ENCODE measurements at regions not wholly inside any gene's neighbourhood (a gene's known extent, or its start where the extent isn't known, plus 50 kb on each side); places are given as distances from the start of the nearest gene placed in this dataset.
"Not testable (repeated sequence)": the region's sequence is repeated elsewhere in the genome, so short reads cannot be mapped to it uniquely, and the experiment has no call there.

DNA sequence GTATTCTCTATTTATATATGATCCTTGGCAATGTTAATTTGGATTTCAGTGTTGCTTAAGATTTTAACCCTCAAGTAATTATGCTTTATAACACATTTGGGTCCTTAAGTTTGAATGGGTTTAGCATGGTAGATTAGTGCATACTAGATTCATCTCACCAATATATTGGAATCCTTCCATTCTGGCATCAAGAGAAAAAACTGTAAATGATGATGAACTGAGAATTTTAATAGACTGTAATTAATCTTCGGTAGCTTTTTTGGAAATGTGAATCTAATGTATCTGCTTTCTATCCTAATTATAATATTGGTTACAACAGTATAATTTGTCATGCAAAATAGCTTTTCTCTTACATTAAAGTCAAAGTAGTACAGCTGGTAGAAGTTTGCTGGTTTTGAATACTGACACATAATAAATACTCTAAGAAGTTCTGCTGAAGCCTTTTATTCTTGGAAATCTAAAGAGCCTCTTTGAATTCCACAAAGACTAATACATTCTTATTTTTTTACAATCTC, 279.8 kb downstream of the AMY1C start:
- no peaks in the 10 kb centered on the region for H3F3A ChIP-seq (ENCODE audit: low read depth)

DNA sequence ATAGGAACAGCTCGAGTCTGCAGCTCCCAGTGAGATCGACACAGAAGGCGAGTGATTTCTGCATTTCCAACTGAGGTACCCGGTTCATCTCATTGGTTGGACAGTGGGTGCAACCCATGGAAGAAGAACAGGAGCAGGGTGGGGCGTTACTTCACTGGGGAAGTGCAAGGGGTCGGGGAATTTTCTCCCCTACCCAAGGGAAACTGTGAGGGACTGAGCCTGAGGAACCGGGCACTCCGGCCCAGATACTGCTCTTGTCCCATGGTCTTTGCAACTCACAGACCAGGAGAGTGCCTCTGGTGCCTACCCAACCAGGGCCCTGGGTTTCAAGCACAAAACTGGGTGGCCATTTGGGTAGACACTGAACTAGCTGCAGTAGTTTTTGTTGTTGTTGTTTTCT, 307.1 kb downstream of the AMY1C start:
- no peak for DNase-seq (ENCODE audit: low spot score)
- H3K27ac Mint-ChIP-seq: no peak overlapping the region
- no peak overlapping the region for H3K27ac ChIP-seq
- no peaks in the 10 kb centered on the region for H3K79me2 ChIP-seq (ENCODE audit: low read depth)
- H3K36me3 ChIP-seq: no peaks in the 10 kb centered on the region
- peaks cover 4% of the 10 kb centered on the region for H3K27me3 Mint-ChIP-seq (ENCODE audit: insufficient read depth, low read depth)
- H3K27me3 ChIP-seq: no peaks in the 10 kb centered on the region
- no peak overlapping the region for H3K4me2 ChIP-seq
- peaks cover 5% of the 10 kb centered on the region for H3K9me3 Mint-ChIP-seq
- H3K4me3 ChIP-seq: no peak overlapping the region
- peaks cover 6% of the 10 kb centered on the region for H3K4me1 Mint-ChIP-seq
- TF ChIP-seq EZH2phosphoT487 (IDR thresholded peaks at IDR 0.05): no peak
- TF ChIP-seq, protein P1, sequence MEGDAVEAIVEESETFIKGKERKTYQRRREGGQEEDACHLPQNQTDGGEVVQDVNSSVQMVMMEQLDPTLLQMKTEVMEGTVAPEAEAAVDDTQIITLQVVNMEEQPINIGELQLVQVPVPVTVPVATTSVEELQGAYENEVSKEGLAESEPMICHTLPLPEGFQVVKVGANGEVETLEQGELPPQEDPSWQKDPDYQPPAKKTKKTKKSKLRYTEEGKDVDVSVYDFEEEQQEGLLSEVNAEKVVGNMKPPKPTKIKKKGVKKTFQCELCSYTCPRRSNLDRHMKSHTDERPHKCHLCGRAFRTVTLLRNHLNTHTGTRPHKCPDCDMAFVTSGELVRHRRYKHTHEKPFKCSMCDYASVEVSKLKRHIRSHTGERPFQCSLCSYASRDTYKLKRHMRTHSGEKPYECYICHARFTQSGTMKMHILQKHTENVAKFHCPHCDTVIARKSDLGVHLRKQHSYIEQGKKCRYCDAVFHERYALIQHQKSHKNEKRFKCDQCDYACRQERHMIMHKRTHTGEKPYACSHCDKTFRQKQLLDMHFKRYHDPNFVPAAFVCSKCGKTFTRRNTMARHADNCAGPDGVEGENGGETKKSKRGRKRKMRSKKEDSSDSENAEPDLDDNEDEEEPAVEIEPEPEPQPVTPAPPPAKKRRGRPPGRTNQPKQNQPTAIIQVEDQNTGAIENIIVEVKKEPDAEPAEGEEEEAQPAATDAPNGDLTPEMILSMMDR (IDR thresholded peaks at IDR 0.05): no peak
- TF ChIP-seq EZH2 (IDR thresholded peaks at IDR 0.05): no peak
- no peaks in the 10 kb centered on the region for H4K20me1 ChIP-seq (ENCODE audit: low read depth)
- H3K9me3 ChIP-seq (ENCODE audit: low read depth): no peaks in the 10 kb centered on the region
- no peak overlapping the region for H2AFZ ChIP-seq (replicated peaks)
- H3K4me1 ChIP-seq: no peaks in the 10 kb centered on the region
- H3K36me3 Mint-ChIP-seq: no peaks in the 10 kb centered on the region
- no peaks in the 10 kb centered on the region for H3F3A ChIP-seq (ENCODE audit: low read depth)
- no peak overlapping the region for H3K4me3 Mint-ChIP-seq
- H3K9ac ChIP-seq: no peak overlapping the region

More for the DNA sequence above, 279.8 kb downstream of the AMY1C start:
- no peaks in the 10 kb centered on the region for H4K20me1 ChIP-seq (ENCODE audit: low read depth)
- Mint-ChIP-seq H3K36me3 (no peaks in the 10 kb centered on the region), H3K27ac (no peak overlapping the region), H3K4me3 (no peak overlapping the region), H3K9me3 (no peaks in the 10 kb centered on the region), H3K4me1 (no peaks in the 10 kb centered on the region), H3K27me3 (ENCODE audit: insufficient read depth, low read depth) (no peaks in the 10 kb centered on the region)
- TF ChIP-seq EZH2phosphoT487 (IDR thresholded peaks at IDR 0.05) (no peak), EZH2 (IDR thresholded peaks at IDR 0.05) (no peak)
- TF ChIP-seq, protein P1 (IDR thresholded peaks at IDR 0.05): no peak
- H3K4me1 ChIP-seq: no peaks in the 10 kb centered on the region
- no peaks in the 10 kb centered on the region for H3K36me3 ChIP-seq
- H2AFZ ChIP-seq (replicated peaks): no peak overlapping the region
- no peak for DNase-seq (ENCODE audit: low spot score)
- H3K27me3 ChIP-seq: no peaks in the 10 kb centered on the region
- no peaks in the 10 kb centered on the region for H3K79me2 ChIP-seq (ENCODE audit: low read depth)
- H3K4me2 ChIP-seq: no peak overlapping the region
- H3K9ac ChIP-seq: no peak overlapping the region
- H3K9me3 ChIP-seq (ENCODE audit: low read depth): no peaks in the 10 kb centered on the region
- H3K4me3 ChIP-seq: no peak overlapping the region
- no peak overlapping the region for H3K27ac ChIP-seq

DNA sequence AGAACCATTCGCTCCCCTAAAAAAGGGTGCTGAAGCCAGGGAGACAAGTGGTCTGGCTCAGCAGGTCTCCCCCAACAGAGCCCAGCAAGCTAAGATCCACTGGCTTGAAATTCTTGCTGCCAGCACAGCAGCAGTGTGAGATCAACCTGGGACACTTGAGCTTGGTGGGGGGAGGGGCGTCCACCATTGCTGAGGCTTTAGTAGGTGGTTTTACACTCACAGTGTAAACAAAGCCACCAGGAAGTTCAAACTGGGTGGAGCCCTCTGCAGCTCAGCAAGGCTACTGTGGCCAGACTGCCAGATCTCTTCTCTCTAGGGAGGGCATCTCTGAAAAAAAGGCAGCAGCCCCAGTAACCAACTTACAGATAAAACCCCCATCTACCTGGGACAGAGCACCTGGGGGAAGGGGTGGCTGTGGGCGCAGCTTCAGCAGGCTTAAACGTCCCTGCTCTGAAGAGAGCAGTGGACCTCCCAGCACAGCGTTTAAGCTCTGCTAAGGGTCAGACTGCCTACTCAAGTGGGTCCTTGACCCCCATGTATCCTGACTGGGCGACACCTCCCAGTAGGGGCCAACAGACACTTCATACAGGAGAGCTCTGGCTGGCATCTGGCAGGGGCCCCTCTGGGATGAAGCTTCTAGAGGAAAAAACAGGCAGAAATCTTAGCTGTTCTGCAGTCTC, 307.7 kb downstream of the AMY1C start:
- H3K9ac ChIP-seq; H3K9me3 Mint-ChIP-seq; DNase-seq (ENCODE audit: low spot score); H3K4me2 ChIP-seq; H3K4me1 ChIP-seq; H3K4me1 Mint-ChIP-seq; H3K36me3 Mint-ChIP-seq; H4K20me1 ChIP-seq (ENCODE audit: low read depth); H3K27ac Mint-ChIP-seq; H3K4me3 ChIP-seq; H3K27me3 Mint-ChIP-seq (ENCODE audit: insufficient read depth, low read depth); H3K79me2 ChIP-seq (ENCODE audit: low read depth); H3K4me3 Mint-ChIP-seq; H3K36me3 ChIP-seq; H3K27me3 ChIP-seq; H3K27ac ChIP-seq; H3F3A ChIP-seq (ENCODE audit: low read depth); H3K9me3 ChIP-seq (ENCODE audit: low read depth): not testable (repeated sequence)
- peak overlapping the region; percentile 32 for H2AFZ ChIP-seq (replicated peaks)

DNA sequence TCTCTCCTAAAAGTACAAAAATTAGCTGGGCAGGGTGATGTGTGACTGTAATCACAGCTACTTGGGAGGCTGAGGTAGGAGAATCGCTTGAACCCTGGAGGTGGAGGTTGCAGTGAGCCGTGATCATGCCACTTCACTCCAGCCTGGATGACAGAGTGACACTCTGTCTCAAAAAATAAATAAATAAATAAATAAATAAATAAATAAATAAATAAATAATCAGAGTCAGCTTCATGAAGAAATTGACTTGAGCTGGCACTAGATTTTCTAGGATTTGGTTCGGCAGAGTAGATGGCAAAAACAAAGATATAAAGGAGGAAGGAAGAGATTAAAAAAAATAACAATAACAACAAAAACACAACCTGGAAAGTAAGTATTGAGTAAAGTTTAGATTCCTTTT, 311.9 kb downstream of the AMY1C start:
- H3F3A ChIP-seq (ENCODE audit: low read depth); H3K4me3 ChIP-seq; H3K27me3 Mint-ChIP-seq (ENCODE audit: insufficient read depth, low read depth); H3K79me2 ChIP-seq (ENCODE audit: low read depth); H3K27ac ChIP-seq; H3K9ac ChIP-seq; H3K36me3 Mint-ChIP-seq; H3K27me3 ChIP-seq; DNase-seq (ENCODE audit: low spot score); H3K4me2 ChIP-seq; H3K4me3 Mint-ChIP-seq; H3K4me1 ChIP-seq; H3K9me3 Mint-ChIP-seq; H2AFZ ChIP-seq (replicated peaks); H3K36me3 ChIP-seq; H3K27ac Mint-ChIP-seq; H3K9me3 ChIP-seq (ENCODE audit: low read depth); H4K20me1 ChIP-seq (ENCODE audit: low read depth); H3K4me1 Mint-ChIP-seq: not testable (repeated sequence)
